Inferior parietal cortex (tissue), 1 donor: ENCODE measurements at regions not wholly inside any gene's neighbourhood (a gene's known extent, or its start where the extent isn't known, plus 50 kb on each side); places are given as distances from the start of the nearest gene placed in this dataset.

ENCODE experiments used
- DNase-seq: peaks from one replicate; pipeline ENCODE4 v3.0.0-alpha.2; 2016; ENCODE audit errors: extremely low spot score

GRCh38 chrX:11053351-11053750 is 57.8 kb upstream of the HCCS start:
- DNase-seq: no peak

- no peak for DNase-seq
Measured at GRCh38 chrX:11056322-11057176, 54.6 kb upstream of the HCCS start.

GRCh38 chrX:11059933-11060332 is 51.2 kb upstream of the HCCS start:
- no peak for DNase-seq
